ENCODE measurements at regions not wholly inside any gene's neighbourhood (a gene's known extent, or its start where the extent isn't known, plus 50 kb on each side); places are given as distances from the start of the nearest gene placed in this dataset.
"Not testable (repeated sequence)": the region's sequence is repeated elsewhere in the genome, so short reads cannot be mapped to it uniquely, and the experiment has no call there.

DNA sequence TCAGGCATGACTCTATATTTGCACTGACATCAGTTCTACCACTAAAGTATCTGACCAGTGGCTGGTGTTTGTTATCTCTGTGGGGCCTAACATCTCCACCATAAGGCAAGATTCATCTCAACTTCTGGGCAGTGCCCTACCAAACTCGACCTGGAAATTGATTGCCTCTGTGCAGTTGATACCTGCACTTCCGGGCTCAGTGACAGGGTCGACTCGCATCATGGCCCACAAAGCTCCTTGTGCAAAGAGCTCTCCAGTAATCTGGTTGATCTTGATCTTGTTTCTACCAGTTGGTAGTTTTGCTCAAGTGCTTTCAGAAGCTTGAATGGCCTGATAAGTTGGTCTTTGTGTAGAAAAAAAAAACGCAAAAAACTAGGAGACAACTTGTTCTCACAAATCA, 501.1 kb upstream of the JAG1 start:
- Histone ChIP-seq H3K27ac (no peak overlapping the region), H3K4me3 (no peak overlapping the region), H3K9me3 (no peaks in the 10 kb centered on the region), H3K4me1 (no peaks in the 10 kb centered on the region), H3K36me3 (no peaks in the 10 kb centered on the region), H3K27me3 (no peaks in the 10 kb centered on the region)
- TF ChIP-seq POLR2A (IDR thresholded peaks at IDR 0.05) (no peak), CTCF (IDR thresholded peaks at IDR 0.05) (no peak), EP300 (IDR thresholded peaks at IDR 0.05) (no peak), POLR2AphosphoS5 (IDR thresholded peaks at IDR 0.05) (no peak)
- 90 to 96% methylated on average over 3 to 5 of the region's 5 CpGs for WGBS, 2 donors (ENCODE audit: low coverage in 1 of 2)
- no peak for ATAC-seq

- H3K27me3 ChIP-seq: no peaks in the 10 kb centered on the region
- no peak overlapping the region for H3K27ac ChIP-seq
- no peak for ATAC-seq
- no peaks in the 10 kb centered on the region for H3K4me1 ChIP-seq
- WGBS, 2 donors (ENCODE audit: low coverage in 1 of 2): 88% methylated on average over 2 of the region's 2 CpGs
- TF ChIP-seq POLR2A (IDR thresholded peaks at IDR 0.05) (no peak), EP300 (IDR thresholded peaks at IDR 0.05) (no peak)
- H3K9me3 ChIP-seq: no peaks in the 10 kb centered on the region
- no peak overlapping the region for H3K4me3 ChIP-seq
- H3K36me3 ChIP-seq: no peaks in the 10 kb centered on the region
These were observed 502.6 kb upstream of the JAG1 start for GRCh38 chr20:11176431-11176830.

DNA sequence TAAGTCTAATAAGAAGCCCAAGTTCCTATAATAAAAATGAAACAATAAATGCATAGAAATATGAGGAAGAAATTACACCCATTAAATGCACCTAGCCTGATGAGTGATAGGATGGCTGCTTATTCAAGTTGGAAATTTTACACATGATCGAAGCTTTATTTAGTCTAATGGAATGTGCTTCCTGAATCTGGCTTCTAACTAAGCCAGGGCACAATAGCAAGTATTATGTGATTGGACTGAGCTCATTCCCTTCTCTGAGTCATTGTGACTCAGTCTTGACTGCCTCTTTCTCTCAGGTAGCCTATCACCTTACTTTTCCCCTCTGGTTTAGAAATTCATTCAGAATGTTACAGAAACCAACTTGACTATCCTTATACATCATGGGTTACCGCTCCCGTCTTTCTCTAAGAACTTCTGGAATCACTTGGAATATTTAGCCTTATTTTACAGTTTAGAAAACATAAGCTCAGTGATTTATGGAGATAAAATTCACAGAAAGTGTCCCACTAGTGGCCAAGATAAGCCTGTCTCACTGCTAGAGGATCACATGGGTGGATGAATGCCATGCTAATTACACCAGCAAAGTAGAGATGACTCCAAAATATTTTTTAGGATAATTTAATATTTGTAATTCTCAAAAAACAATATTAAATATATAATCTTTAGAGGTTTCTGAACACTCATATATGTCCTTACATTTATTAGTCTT, 505.3 kb upstream of the JAG1 start:
- no peak for ATAC-seq
- no peaks in the 10 kb centered on the region for H3K27me3 ChIP-seq
- WGBS, 2 donors (ENCODE audit: low coverage in 1 of 2): 57 to 64% methylated on average over 3 of the region's 3 CpGs
- no peaks in the 10 kb centered on the region for H3K9me3 ChIP-seq
- TF ChIP-seq POLR2AphosphoS5 (IDR thresholded peaks at IDR 0.05) (no peak), CTCF (IDR thresholded peaks at IDR 0.05) (no peak), POLR2A (IDR thresholded peaks at IDR 0.05) (no peak), EP300 (IDR thresholded peaks at IDR 0.05) (no peak)
- no peak overlapping the region for H3K4me3 ChIP-seq
- H3K4me1 ChIP-seq: no peaks in the 10 kb centered on the region
- H3K36me3 ChIP-seq: no peaks in the 10 kb centered on the region
- H3K27ac ChIP-seq: no peak overlapping the region

GRCh38 chr20:11180186-11180585, 506.4 kb upstream of the JAG1 start:
- no peak overlapping the region for H3K27ac ChIP-seq

GRCh38 chr20:11181129-11181528, 507.3 kb upstream of the JAG1 start:
- WGBS, 2 donors (ENCODE audit: low coverage in 1 of 2): 84% methylated on average over 2 of the region's 3 CpGs; no CpG with 5 or more reads in 1 of the 2 donors
- H3K4me1 ChIP-seq, ATAC-seq, H3K9me3 ChIP-seq, H3K27me3 ChIP-seq, H3K4me3 ChIP-seq, H3K36me3 ChIP-seq, H3K27ac ChIP-seq: not testable (repeated sequence)

More at GRCh38 chr20:11180186-11180585, 506.4 kb upstream of the JAG1 start:
- Histone ChIP-seq H3K9me3 (no peaks in the 10 kb centered on the region), H3K4me1 (no peaks in the 10 kb centered on the region), H3K4me3 (no peak overlapping the region), H3K27me3 (no peaks in the 10 kb centered on the region), H3K36me3 (no peaks in the 10 kb centered on the region)
- no peak for ATAC-seq
- TF ChIP-seq EP300 (IDR thresholded peaks at IDR 0.05) (no peak), CTCF (IDR thresholded peaks at IDR 0.05) (no peak), POLR2A (IDR thresholded peaks at IDR 0.05) (no peak)

GRCh38 chr20:11181966-11182365, 508.2 kb upstream of the JAG1 start:
- Histone ChIP-seq H3K27ac (no peak overlapping the region), H3K4me1 (no peaks in the 10 kb centered on the region), H3K9me3 (no peaks in the 10 kb centered on the region), H3K4me3 (no peak overlapping the region), H3K36me3 (no peaks in the 10 kb centered on the region), H3K27me3 (no peaks in the 10 kb centered on the region)
- TF ChIP-seq POLR2AphosphoS5 (IDR thresholded peaks at IDR 0.05) (no peak), CTCF (IDR thresholded peaks at IDR 0.05) (no peak), EP300 (IDR thresholded peaks at IDR 0.05) (no peak), POLR2A (IDR thresholded peaks at IDR 0.05) (no peak)
- 76 to 87% methylated on average over 3 of the region's 3 CpGs for WGBS, 2 donors (ENCODE audit: low coverage in 1 of 2)
- no peak for ATAC-seq
